NCI-H774 (cell line): ENCODE measurements at regions not wholly inside any gene's neighbourhood (a gene's known extent, or its start where the extent isn't known, plus 50 kb on each side); places are given as distances from the start of the nearest gene placed in this dataset.

ENCODE experiments used
- DNase-seq: peaks from one replicate; lab custom pipeline; 2025; lab: John Stamatoyannopoulos, UW

DNA sequence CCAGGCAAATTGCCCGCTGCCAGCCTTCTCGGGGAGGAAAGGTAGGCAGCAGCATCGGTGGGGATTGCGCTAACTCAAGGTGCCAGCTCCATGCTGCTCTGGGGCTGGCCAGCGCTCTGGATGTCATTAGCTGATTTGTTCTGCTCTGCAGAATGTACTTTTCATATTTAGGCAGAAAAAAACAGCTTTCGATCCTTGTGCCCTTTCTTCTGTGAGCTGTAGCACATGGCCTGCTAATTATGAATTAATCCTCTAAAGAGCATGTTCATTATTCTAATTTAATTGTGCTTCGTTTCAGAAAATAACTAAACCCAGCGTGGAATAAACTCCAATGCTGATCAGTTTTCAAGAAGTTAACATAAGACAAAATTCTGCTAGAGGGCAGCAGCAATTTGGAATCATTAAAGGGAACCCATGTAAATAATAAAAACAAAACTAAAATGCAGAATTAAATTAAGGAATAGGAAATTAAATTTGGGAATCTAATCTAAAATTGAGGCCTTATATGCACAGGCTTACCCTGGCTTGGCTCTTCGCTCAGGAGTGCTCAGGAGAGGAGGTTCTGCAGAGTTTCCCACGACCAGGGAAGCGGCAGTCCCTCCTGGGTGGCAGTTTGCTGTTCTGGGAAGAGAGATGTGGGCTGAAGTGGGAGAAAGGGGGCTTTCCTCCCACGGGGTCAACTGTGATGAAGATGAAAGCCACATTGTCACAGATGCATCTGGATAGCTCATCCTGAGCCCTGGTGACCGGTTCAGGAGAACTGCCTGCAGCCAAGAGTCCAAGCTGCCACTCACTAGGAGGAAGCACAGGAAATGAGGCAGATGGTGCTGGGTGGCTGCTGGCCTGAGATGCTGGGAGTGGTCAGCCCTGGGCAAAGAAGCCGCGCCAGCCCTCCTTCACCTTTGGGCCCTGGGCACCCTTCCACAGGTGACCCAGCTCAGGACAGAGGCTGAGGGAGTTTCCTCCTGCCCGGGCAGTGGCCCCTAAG, 93.2 kb upstream of the PKDCC start:
- DNase-seq = no peak

DNA sequence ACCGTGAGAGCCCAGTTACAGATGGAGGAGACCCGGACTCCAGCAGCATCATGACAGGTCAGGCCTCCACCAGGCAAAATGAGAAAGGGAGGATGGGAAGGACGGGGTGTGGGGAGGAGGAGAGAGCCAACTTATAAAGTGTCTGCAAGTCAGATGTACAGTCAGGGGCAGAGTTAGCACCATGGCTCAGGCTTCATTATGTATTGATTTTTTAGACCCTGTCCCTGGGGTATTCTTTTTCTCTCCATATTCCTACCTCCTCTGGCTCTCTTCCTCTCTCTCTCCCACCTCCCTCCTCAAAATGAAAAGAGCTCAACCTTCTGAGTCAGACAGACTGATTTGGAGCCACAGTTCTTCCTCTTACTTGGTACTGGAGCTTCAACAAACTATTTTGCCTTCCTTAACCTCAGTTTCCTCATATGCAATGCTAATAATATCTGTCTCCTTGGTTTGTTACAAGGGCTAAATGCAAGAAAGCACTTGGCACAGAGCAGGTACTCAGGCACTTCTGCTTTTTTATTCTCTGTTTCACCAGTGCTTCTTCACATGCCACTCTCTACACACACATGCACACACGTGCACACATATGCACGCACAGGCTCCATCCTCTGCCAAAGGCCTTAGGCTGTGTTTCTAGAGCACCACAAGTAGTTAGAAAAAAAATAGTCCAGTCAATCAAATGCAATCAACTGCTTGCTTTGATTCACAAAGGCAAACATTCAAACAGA, 92.3 kb upstream of the PKDCC start:
- DNase-seq = no peak

DNA sequence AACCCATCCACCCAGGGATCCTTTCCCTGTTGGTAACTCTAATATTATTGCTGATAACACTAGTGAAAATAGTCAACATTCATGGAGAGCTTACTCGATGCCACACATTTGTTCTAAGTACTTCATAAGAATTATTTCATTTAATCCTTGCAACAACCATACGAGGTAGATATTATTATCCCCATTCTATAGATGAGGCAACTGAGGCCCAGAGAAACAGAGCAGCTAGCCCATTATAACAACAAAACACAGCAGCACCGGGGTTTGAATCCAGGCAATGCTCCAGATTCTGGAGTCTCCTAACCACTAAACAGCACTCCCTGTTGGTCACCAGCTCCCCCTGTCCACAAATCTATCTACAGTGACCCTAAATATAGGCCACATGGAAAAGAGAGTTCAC, 90.4 kb upstream of the PKDCC start:
- no peak for DNase-seq

GRCh38 chr2:41958251-41958650, 89.6 kb upstream of the PKDCC start:
- no peak for DNase-seq

GRCh38 chr2:41958775-41959174, 89.0 kb upstream of the PKDCC start:
- no peak for DNase-seq

GRCh38 chr2:41959760-41960159, 88.1 kb upstream of the PKDCC start:
- no peak for DNase-seq

DNA sequence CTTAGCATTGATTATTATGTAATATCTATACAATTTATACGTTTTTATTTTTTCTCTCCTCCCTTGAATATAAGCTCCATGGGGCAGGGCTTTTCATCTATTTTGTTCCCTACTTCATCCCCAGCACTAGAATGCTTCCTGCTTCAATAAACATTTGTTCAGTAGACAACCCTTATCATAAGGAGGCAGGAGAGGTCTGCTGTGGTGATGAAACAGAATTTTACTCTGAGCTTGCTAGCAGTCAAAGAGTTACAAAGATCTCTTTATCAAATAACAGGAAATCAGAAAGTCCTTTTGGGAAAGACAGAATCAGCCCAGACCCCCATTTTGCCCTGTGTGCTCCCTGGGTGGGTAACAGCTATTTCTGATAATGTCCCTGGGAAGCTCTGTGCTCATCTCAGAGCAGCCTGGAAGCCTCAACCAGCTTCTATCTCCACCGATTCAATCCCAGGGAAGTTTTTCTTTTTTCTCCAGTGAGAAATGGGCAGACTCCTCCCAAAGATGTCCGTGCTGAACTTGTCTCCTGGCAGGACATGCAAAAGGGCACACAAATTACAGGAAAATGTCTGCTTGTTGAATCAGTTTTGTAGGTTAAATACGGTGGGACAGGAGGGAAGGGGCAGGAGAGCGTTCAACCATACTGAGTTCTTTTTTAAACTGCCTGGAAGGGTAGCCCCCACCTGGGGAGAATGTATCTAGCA, 84.7 kb upstream of the PKDCC start:
- no peak for DNase-seq

DNA sequence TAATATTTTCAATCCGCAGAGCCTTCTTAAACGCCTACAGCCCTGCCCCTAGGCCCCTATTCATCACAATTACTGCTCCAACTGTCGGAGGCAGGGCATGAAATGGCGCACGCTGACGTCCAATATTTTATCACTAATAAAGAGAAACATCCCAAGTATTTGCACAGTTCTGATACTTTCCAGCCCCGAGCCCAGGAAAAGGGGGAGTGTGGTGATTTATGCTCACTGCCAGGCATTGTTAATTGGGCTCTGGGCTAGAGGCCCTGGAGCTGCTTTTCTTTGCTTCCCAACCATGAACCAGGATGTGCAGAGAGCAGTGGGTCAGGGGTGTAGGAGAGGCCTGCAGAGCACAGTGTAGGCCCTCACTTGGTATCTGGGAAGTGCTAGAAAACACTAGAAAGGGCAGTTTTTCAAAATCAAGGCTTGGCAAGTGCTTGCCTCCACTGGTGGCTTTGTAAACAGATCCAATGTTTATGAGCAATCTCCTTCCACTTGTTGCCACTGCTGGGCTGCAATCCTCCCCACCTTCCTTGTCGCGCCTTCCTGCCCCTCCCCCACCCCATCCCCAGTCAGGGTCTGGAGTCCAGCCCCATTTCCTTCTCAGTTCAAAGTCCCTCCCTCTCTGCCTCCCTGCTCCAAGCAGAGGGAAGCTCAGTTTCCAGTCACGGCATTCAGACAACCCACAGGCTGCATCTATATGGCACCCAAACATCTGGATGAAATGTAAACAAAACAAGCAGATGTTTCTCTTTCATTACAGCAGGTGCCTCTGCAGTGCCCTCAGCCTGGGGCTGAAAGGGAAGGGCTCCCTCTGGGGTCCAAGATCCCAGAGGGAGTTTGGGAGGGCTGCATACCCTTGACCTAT, 83.9 kb upstream of the PKDCC start:
- peak; percentile 32 for DNase-seq

GRCh38 chr2:41965173-41965908, 82.5 kb upstream of the PKDCC start:
- DNase-seq = no peak

- no peak for DNase-seq
These were observed 81.9 kb upstream of the PKDCC start for GRCh38 chr2:41965909-41966295.

DNA sequence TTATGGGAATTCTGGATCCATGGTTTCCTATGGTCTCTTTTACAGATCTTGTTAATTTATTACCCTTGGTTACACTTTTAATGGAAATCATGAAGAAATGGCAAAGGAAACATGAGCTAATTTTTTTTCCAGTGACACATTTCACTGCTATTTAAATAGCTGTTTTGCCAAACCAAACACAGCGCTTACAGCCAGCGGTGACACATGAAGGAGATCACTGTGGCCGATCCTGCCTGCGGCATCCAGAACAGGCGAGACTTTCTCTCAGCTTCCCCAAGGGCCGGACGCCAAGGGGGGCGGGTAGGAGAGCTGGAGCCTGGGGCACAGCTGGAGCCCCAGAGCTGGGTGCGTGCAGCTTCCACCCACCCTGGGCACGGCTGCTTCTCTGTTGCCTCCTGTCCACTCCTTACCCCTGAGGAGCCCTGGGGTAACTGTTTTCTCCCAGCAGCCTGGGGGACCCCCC, 81.4 kb upstream of the PKDCC start:
- DNase-seq = peak; percentile 14

- no peak for DNase-seq
These were observed 80.9 kb upstream of the PKDCC start for GRCh38 chr2:41966920-41967319.

GRCh38 chr2:41967476-41968181, 80.2 kb upstream of the PKDCC start:
- no peak for DNase-seq

GRCh38 chr2:41968182-41968578, 79.6 kb upstream of the PKDCC start:
- DNase-seq = no peak

- no peak for DNase-seq
These were observed 76.7 kb upstream of the PKDCC start for GRCh38 chr2:41970988-41971660.

DNA sequence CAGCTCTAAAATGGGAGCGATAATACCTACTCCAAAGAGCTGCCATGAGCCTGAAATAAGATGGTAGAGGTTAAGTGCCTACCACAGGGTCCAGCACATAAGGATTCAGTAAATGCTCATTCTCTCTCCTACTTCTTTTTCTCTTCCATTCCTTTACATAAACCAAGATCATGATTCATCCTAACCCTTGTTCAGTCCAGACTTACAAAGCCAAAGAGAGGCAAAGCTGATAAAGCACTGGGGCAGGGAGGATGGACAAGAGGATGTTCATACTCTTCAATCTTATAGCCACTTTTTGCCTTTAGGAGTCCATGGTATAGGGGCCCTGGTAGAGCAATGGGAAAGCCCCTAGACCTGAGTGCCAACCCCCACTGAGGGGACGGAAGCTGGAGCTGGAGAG, 75.6 kb upstream of the PKDCC start:
- no peak for DNase-seq

DNA sequence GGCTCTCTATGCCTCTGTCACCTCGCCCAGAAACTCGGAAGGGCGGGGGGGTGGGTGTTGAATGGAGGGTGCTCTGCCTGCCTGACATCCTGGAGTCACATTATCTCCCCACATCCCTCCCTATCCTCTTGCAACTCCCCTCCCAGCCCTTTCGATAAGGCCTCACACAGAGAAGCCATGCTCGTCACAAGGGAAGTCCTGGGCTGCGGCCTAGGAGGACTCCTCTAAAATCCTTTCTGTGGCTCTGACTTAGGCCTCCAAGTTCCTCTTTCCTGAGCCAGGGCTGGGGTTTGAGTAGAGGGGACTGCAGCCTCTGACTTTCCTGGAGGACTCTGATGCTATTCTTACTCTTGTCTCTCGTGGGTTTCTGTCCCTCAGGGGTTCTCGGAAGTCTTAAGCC, 75.0 kb upstream of the PKDCC start:
- DNase-seq = no peak

DNA sequence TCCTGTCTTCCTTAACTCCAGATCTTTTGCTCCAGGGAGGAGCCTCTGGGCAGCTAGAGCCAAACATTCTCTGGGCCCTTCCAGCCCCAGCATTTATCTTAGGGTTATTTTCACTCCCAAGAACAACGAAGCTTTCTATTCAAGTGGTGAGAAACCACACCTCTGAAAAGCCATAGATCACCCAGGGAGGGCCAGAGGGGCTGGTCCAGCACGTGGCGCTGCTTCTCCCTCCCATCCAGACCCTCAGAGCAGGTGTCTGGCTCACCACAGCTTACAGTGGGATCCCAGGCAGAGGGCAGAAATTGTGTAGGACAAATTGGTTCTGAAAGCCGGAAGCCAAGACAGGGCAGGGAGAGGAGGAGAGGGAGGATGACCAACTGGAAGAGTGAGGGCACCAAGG, 74.0 kb upstream of the PKDCC start:
- no peak for DNase-seq

DNA sequence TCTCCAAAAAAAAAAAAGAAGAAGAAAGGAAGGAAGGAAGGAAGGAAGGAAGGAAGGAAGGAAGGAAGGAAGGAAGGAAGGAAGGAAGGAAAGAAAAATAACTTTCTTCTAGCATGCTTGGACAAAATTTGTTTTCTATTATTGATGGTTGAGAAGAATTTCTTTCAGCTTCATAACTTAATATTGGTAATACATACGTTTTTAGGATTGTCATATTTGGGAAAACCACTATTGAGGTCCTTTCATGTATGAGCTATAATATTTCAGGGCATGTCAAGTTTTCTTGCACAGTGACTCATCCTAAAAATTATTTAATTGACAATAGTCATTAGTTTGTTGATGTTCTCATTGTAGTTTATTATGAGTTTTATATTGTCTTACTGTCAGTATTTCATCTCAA, 66.4 kb upstream of the PKDCC start:
- DNase-seq = no peak
